Fibroblast of peridontal ligament (primary cell): ENCODE measurements at regions not wholly inside any gene's neighbourhood (a gene's known extent, or its start where the extent isn't known, plus 50 kb on each side); places are given as distances from the start of the nearest gene placed in this dataset.

Source experiments
- DNase-seq: peaks from one replicate; pipeline ENCODE4 v3.0.0-alpha.2; 2010; ENCODE audit errors: extremely low read depth

DNA sequence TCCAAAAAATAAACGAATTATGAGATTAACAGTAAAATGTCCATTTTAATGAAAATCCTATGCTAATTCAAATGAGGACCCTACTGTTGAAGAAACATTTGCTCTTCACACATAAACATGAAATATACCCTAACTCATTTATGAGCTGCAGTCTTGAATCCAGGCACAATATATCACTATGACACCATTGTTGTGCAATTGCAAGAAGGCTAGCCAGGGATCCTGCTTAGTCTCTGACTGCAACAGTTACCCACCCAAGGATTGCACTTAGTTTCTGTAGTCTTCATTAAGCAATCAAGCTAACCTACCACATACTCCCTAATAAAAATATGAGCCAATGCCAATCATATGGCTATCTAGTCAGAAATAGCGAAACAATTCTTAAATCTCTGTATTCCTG is 981.0 kb upstream of the FAT3 start:
- DNase-seq: no peak

DNA sequence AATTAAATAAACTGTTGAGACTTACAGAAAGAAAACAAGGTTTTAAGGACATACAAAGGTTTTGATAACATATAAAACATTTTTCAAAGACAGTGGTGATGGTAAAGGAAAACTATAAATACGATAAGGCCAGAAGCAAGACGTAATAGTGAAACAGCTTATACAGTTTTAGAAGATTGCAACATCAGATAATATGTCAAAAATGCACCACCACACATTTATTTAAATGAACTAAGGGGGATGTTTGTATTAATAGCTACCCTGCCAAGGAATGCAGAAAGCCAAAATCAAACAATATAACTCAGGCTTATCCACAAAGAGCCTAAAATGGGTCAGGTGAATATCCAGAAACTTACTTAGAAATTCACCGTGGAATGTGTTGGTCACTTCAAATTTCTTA is 981.6 kb upstream of the FAT3 start:
- no peak for DNase-seq

DNA sequence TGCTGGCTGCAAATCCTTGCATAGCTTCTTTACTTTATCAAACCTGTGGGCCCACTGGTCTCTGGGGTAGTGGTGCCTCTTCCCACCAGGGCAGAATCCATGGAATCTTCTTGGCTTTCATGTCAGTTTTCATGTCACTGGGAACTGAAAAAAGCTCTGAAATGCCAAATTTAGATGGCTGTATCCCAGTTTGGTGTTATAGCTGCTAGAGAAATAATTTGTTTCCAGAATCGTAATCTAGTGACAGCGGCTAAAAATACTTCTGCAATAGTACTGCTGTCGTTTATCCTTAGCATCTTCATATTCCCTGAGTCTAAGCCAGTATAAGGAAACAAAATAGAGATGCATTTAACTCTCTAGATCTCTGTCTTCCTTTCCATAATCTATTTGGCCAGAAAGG is 983.4 kb upstream of the FAT3 start:
- DNase-seq: no peak

DNA sequence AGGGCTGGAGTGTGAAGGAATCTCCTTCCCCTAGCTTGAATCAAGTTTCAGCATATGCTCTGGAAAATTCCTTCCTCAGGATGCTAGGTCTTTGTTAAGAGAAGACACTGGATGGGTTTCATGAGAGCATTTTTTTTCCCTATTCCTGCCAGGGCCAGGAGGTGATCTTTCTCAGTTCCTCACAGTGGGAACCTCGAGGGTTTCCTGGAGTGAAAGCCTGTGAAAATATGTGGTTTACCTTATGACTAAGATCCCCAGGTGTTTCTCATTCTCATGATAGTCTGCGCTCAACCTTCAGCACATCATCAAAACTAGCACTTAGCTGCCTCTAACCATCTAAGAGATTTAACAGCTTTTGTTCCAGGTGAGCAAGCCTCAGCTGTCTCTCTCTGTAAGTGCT is 985.3 kb upstream of the FAT3 start:
- DNase-seq: no peak

DNA sequence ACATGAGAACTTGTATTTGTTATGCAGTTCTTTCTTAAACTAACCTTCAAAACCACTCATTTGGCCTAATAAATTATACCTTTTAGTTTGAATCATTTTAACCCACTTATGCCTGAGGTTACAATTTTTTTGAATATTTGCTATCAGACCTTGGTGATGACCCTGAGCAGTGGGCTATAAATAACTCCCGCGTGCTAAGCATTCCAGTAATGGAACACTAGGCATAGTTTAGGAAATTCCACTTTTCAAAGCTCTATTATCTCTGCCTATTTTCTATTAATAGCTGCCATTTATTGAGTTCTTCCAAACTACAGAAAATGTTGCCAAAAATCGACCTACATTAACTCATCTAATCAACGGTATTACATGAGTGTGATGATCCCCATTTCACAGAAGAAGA is 993.4 kb upstream of the FAT3 start:
- no peak for DNase-seq

DNA sequence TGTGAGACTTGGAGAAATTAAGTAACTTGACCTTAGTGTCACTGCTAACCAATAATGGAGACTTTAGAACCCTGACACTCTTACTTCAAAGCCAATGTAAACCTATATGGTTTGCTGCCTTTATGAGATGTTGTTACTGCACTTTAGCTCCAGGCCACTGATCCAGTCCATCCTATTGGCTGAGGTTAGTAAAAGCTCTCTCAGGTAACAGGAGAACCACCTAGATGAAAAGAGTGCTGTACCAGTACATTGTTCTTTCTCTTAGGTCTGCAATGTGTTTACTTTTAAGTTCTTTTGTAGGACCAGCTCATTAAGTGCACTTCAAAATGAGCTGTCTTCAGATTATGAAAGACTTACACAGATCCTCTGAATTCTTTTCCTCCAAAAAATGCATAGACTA is 994.0 kb upstream of the FAT3 start:
- DNase-seq: no peak

DNA sequence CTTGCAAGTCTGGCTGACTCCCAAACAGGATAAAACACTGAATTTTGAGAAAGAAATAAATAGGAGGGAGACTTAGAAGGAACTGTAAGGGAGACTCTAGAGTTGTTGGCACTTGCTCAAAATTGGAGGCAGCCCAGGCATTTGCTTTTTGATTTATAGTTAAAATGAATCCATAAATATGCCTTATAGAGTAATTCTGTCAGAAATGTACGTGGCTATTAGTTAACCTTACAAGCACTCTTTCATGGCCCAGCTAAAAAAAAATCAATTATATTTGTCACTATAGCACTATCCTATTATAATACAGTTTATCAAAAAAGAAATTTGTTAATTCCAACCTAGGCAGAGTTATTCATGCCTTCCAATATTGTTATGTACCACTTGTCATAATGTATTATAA is 1000.0 kb upstream of the CHORDC1 start:
- no peak for DNase-seq

DNA sequence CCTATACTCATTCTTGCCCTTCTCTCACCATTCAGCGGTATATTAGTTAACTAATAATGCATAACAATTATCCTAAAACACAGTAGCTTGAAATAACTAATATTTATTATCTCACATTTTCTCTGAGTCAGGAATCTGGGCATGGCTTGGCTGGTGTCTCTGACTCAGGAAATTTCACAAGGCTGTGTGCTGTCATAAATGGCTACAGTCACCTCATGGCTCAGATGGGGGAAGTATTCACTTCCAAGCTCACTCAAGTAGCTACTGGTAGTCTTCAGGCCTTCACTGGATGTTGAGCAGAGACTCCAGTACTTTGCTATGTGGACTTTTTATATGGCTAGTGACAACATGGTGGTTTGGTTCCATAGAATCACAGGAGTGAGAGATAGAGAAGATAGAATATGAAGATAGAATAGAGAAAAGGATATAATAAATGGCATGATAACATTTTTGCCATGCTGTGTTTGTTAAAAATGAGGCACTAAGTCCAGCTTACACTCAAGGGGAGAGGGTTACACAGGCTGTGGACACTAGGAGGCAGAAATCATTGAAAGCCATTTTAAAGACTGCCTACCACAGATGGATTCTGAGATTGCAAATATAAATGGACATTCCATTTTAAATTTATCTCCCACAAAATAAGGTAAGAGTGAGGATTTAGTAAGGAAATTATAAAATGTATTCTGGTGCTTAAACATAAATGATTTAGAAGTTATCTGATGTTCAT is 997.8 kb upstream of the CHORDC1 start:
- DNase-seq: no peak

DNA sequence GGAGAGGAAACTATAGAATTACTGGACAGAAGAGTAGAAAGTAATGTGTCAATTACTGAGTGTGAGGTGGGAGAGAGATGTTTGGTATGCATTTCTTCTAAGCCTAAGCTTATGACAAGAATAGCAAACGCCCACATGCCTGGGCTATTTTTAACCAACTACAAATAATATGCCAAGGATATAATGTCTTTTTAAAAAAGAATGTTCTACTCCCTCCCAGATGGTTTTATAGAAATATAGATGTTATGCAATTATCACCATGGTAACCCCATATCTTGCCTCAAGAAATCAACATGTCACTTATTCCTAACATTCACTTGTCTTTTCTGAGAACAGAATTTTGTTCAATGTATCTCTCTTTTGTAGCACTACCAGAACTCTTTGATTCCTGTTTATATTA is 996.7 kb upstream of the CHORDC1 start:
- peak; percentile 2 for DNase-seq

DNA sequence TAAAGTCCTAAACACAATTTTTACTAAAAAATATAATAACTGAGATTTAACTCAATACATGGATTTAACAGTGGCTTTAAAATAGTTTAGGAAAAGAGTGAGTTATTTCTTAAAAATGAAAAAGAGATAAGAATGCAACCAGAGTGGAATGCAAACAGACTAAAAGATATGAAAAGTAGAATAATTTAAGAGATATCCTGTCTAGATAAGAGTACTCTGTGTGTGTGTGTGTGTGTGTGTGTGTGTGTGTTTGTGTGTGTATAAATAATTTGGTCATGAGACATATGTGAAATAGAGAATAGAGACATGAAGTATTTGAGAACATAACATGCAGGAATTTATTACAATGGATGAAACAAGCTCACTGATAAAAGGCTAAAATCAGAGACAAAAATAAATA is 986.9 kb upstream of the CHORDC1 start:
- no peak for DNase-seq

DNA sequence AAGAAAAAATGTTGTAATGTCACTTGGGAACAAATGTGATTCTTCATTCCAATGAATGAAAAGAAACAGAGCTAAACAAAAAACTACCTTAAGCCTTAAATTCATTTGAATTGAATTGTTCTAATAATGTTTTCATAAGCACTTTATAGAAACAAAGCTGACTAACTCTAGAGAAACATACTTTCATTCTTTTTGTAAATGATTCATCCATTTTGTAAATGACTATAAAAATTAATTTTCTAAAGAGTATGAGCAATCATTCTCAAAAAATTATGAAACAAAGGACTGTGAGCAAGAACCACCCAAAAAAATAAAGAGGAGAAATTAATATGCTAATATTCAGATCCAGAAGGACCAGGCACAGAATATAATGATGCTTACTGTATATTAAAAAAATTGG is 986.5 kb upstream of the CHORDC1 start:
- no peak for DNase-seq

DNA sequence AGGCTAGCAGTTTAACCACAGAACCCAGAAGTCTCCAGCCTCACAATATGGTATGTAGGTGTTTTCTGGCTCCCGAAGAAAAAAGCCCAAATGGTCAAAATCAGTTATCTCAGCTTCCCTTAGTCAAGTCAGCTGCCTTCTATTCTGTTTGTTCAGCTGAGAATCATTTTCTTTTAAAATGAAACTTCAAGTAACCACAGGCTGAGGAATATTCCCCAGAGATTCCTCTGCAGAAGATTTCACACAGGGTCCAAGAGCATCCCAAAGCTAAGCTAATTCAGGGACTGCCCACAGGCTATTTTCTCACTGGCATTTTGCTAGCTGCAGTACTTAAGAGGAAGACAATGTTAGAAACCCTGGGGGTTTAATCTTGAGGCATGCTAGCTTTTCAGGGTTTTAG is 977.0 kb upstream of the CHORDC1 start:
- peak; percentile 67 for DNase-seq

DNA sequence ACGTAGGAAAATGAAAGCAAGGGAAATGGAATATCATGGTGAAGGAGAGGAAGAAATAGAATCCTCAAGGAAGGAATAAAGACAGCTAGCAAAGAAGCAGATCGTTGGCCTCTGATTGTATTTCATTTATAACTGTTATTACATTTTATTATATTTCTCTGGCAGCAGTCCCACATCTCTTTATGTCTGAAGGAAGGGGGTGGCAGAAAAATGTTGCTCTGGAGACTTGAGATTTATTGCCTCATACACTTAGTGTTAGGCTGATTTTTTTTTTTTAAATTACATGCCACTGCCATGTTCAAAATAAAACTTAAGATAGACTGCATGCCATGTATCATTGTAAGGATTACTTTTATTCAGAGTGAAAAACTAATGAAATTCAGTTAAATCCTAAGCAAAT is 971.7 kb upstream of the CHORDC1 start:
- DNase-seq: no peak

DNA sequence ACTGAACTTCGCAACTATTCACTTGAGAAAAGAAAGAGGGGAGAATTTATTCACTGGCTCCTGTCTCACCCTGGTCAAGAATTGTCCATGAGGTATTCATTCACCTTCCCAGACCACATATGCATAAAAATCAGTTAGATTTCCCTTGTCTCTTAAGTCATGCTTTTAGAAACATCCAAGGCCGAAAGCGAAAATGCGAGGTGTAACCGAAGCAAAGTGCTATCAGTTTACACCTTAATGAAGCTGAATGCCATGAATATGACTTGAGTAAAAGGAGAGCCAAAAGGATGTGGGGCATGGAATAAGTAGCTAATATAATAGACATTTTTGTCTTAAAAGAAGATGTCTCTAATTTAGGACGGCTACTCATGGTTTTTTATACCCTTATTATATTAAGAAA is 965.6 kb upstream of the CHORDC1 start:
- no peak for DNase-seq

DNA sequence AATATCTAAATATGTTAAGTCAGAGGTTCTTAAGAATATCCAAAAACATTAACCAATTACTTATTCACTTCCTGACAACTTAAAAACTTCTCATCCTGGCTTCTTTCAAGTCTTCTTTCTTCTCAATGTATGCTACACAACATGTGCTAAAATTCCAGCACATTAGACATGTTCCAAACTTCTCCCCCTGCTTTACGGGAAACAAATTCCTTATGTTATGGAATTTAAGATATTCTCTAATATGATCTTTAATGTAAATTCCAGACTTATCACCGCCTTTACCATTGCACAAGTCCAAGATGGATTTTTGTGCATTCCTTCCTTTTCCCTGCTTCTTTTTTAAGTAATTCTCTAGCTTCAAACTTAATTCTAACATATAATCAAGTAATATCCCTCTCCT is 964.5 kb upstream of the CHORDC1 start:
- no peak for DNase-seq

DNA sequence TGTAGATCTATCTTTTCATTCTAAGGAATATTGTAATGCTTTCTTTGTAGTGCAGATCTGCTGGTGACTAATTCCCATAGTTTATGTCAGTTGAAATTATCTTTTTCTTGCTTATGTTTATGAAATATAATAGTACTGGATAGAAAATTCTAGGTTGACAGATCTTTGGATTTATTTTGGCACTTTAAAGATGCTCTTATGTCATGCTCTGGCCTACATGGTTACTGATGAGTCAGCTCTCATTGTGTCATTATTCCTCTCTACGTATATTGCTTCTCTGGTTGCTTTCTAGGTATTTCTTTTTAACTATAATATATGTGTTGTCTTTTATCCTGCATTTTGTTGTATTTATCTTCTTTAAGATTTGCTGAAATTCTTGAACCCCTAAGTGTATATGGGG is 955.5 kb upstream of the CHORDC1 start:
- no peak for DNase-seq

DNA sequence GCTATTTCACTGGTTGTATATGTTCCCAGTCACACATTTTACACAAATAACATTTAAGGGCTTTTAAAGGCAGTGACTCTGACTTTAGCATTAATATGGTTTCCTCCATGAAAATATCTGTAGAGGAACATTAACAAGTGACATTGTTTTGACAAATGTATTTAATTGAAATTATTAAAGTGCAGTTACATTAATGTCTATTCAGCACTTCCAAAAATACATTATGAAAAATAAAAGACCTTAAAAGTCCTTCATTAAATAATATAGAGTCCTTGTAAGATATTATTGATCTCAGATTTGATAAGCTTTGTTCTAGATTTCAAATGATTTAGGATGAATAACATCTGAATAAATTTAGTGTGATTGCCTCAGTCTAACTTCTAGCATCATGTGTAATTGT is 951.9 kb upstream of the CHORDC1 start:
- DNase-seq: no peak

DNA sequence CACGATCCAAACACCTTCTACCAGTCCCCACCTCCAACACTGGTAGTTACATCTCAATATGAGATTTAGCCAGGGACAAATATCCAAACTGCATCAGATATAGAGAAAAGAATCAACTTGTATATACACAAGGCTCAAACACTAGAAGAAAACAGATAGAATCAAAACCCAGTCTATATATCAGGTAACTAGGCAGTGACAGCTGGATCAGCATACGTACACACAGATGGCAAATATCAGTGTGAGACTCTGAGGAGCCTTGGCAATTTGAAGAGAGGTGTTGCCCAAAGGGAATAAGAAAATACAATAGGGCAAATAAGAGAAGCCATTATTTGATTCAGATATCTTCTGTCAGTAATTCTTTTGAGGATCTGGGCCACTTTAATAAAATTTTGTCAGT is 951.3 kb upstream of the CHORDC1 start:
- DNase-seq: no peak

DNA sequence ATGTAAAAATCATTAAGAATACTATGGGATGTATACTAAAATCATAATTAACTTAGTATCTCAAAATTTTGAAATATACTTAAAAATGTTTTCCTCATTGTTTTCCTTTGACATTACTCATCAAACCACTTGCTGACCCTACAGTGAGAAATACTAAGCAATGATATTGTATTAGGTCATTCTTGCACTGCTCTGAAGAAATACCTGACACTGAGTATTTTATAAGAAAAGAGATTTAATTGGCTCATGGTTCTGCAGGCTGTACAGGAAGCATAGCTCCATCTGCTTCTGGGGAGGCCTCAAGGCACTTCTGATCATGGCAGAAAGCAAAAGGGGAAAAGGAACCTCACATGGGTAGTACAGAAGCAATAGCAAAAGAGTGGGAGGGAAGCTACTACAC is 950.9 kb upstream of the CHORDC1 start:
- DNase-seq: no peak

DNA sequence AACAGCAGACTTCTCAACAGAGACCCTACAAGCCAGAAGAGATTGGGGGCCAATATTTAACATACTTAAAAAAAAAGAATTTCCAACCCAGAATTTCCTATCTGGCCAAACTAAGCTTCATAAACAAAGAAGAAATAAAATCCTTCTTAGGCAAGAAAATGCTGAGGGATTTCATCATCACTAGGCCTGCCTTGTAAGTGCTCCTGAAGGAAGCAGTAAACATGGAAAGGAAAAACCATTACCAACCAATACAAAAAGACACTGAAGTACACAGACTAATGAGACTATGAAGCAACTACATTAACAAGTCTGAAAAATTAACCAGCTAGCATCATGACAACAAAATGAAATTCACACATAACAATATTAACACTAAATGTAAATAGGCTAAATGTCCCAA is 947.9 kb upstream of the CHORDC1 start:
- DNase-seq: peak; percentile 1

DNA sequence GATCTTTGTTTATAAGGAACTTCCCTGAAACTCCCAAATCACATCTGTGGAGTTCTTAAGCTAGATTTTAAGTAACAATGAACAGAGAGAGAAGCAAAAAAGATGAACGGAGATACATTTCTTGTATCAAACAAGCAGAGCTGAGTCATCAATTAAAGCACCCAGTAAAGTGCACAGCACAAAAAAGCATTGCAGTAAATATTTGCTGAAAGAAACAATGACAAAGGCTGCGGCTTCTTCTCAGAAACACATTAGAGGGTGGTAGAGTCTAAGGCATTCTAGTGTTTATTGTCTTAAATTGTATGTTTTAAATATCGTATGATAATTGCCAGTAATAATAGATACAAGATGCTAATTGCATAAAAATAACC is 941.6 kb upstream of the CHORDC1 start:
- no peak for DNase-seq

DNA sequence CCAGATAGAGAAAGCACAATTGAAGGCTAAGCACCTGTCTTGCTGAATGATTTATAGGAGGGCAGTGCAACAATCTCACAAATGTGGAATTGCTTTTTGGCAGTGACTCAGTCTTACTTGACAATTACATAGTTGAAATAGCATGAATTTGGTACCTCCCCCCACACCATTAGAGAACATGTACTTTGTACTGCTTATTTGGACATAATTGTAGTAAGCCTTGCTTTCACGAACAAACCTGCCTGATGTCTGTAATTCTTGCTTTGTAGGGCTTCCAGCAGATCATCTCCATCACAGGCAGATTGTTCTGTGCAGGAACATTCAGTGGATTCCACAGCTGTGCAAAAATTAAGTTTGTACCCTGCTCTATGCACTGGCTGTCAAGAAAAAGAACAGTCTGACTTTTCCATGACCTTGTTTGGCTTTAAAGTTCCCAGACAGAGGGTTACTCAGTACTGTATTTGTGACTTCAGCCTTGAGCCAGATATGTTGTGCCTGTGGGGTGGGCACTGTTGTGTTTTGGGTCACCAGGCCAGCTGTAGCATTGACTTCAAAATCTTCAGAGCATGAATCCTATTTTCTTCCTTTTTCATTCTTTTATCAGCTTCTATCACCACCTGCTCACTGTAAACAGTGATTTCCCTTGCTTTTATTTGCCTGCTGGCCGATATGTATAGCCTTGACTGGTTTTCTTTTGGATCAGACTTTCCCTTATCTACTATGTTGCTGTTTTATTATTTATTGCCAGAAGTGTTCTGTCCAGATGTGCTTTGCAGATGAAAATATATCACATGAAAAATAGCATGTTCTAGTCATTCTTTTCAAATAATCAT is 941.0 kb upstream of the CHORDC1 start:
- DNase-seq: no peak

DNA sequence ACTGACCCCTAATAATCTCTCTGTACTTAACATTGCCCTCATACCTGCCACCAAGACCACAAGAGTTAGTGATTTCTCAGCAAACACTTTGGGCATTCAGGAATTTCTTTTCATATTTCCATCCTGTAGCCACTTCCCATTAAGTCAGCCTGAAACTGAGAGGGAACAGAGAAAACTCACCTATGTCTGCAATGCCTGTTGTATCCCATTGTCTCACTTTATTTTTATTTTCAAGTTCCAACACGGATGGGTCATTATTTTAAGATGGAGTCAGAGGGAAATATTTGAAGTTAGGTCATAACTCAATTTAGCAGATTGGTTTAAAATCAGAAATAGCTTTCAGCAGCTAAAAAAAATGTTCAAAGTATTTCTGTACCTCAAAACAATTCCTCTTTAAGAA is 937.8 kb upstream of the CHORDC1 start:
- DNase-seq: no peak
